HCT116 (cell line): ENCODE measurements at regions not wholly inside any gene's neighbourhood (a gene's known extent, or its start where the extent isn't known, plus 50 kb on each side); places are given as distances from the start of the nearest gene placed in this dataset.
"Not testable (repeated sequence)": the region's sequence is repeated elsewhere in the genome, so short reads cannot be mapped to it uniquely, and the experiment has no call there.

Source experiments
- ATAC-seq: fragments of 200-7000 bp; cut with Tn5 transposase; 2 replicates; pipeline ENCODE4 v1.9.1; 2020; ENCODE audit warnings: mild to moderate bottlenecking, moderate library complexity
- BruUV-seq: library from RNA; stranded (reverse); fragments of 400-500 nt; replicated peaks from 2 replicates; lab custom pipeline; 2021; lab: Mats Ljungman, UMichigan
- CTCF ChIA-PET: fragments of 300-600 bp; sonication (Branson Sonifier 250); formaldehyde crosslinking; loops from one replicate; lab custom pipeline; 2021; ENCODE audit warnings: antibody characterized with exemption; lab: Charles Lee
- POLR2A ChIA-PET: fragments of 300-600, 350-600 bp; sonication (Branson Sonifier 250); formaldehyde crosslinking; loops from one replicate; lab custom pipeline; 2021; ENCODE audit warnings: antibody characterized with exemption; lab: Charles Lee
- RAD21 ChIA-PET, 2 experiments: fragments of 300-600 bp; sonication (Branson Sonifier 250); formaldehyde crosslinking; loops; one replicate each; lab custom pipeline; 2023; ENCODE audit warnings: low total read pairs in 2 of 2; ENCODE audit not compliant: uncharacterized antibody in 2 of 2, unreplicated experiment in 2 of 2, low non-redundant PET in 1 of 2; lab: Charles Lee
- DNase-seq: peaks from one replicate; pipeline ENCODE4 v3.0.0-alpha.2; 2010; ENCODE audit warnings: low read depth, low spot score
- H2AFZ ChIP-seq: fragments of 200-600 bp; shearing (Covaris generic), sonication (generic); 2 replicates; pipeline ENCODE4 v1.6.1; 2017; ENCODE audit warnings: low read depth, mixed run types, mixed read lengths, antibody characterized with exemption, low read length; ENCODE audit not compliant: poor library complexity, severe bottlenecking
- H3K27ac ChIP-seq: 2 replicates; pipeline ENCODE4 v1.5.1; 2012; ENCODE audit warnings: low read depth, low read length
- H3K27me3 ChIP-seq: fragments of 200-600 bp; sonication (generic); 2 replicates; pipeline ENCODE4 v1.6.1; 2016; ENCODE audit warnings: mixed run types, low read length, mixed read lengths; ENCODE audit not compliant: insufficient read depth
- H3K36me3 ChIP-seq, 2 experiments: fragments of 200-500 bp in 1 of 2; fragments of 200-600 bp in 1 of 2; sonication (Bioruptor generic) in 1 of 2; sonication (generic) in 1 of 2; 2 replicates each; pipeline versions ENCODE4 v1.5.1 to v1.6.1; 2014 to 2016; ENCODE audit warnings: low read length in 2 of 2, inconsistent platforms in 1 of 2, mixed read lengths in 1 of 2, mixed run types in 1 of 2; ENCODE audit not compliant: insufficient read depth in 2 of 2, control insufficient read depth in 1 of 2
- H3K4me1 ChIP-seq, 2 experiments: fragments of 200-600 bp in 1 of 2; sonication (generic) in 1 of 2; 2 replicates each; pipeline versions ENCODE4 v1.5.1 to v1.6.1; 2012 to 2017; ENCODE audit warnings: low read length in 2 of 2, inconsistent platforms in 1 of 2, mild to moderate bottlenecking in 1 of 2, mixed read lengths in 1 of 2, mixed run types in 1 of 2, moderate library complexity in 1 of 2; ENCODE audit not compliant: insufficient read depth in 2 of 2, control insufficient read depth in 1 of 2
- H3K4me2 ChIP-seq: fragments of 200-600 bp; sonication (generic); 2 replicates; pipeline ENCODE4 v1.6.1; 2017; ENCODE audit warnings: mixed run types, low read length, mixed read lengths
- H3K4me3 ChIP-seq, 2 experiments: fragments of 200-600 bp in 1 of 2; sonication (generic) in 1 of 2; replicated peaks in 1 of 2; 2 replicates each; pipeline ENCODE4 v1.5.1; 2011 to 2016; ENCODE audit warnings: low read length in 2 of 2, control low read depth in 1 of 2, low read depth in 1 of 2, mild to moderate bottlenecking in 1 of 2, mixed read lengths in 1 of 2, mixed run types in 1 of 2
- H3K79me2 ChIP-seq: fragments of 200-600 bp; sonication (generic); 2 replicates; pipeline ENCODE4 v1.6.1; 2017; ENCODE audit warnings: mild to moderate bottlenecking, mixed run types, low read length, moderate library complexity, mixed read lengths; ENCODE audit not compliant: insufficient read depth
- H3K9ac ChIP-seq: fragments of 200-600 bp; sonication (generic); 2 replicates; pipeline ENCODE4 v1.6.1; 2016; ENCODE audit warnings: low read length, mixed read lengths
- H3K9me2 ChIP-seq: fragments of 200-600 bp; sonication (generic), shearing (Covaris generic); 2 replicates; pipeline ENCODE4 v1.6.1; 2017; ENCODE audit warnings: mixed run types, mild to moderate bottlenecking, moderate library complexity; ENCODE audit not compliant: insufficient read depth
- H3K9me3 ChIP-seq, 2 experiments: fragments of 200-500 bp in 1 of 2; fragments of 200-600 bp in 1 of 2; sonication (Bioruptor generic) in 1 of 2; sonication (generic) in 1 of 2; 2 replicates each; pipeline ENCODE4 v1.6.1; 2014 to 2017; ENCODE audit warnings: low read length in 2 of 2, mixed read lengths in 2 of 2, inconsistent platforms in 1 of 2, low read depth in 1 of 2, mild to moderate bottlenecking in 1 of 2, mixed run types in 1 of 2, moderate library complexity in 1 of 2; ENCODE audit not compliant: control insufficient read depth in 1 of 2, insufficient read depth in 1 of 2
- H4K20me1 ChIP-seq: fragments of 200-600 bp; sonication (generic), shearing (Covaris generic); 2 replicates; pipeline ENCODE4 v1.6.1; 2017; ENCODE audit warnings: mixed run types, mild to moderate bottlenecking, moderate library complexity; ENCODE audit not compliant: insufficient read depth
- CEBPB ChIP-seq: IDR thresholded peaks from 2 replicates; pipeline ENCODE4 v1.6.1; 2012; ENCODE audit warnings: low read depth
- EGR1 ChIP-seq: IDR thresholded peaks from 2 replicates; pipeline ENCODE4 v1.6.1; 2012; ENCODE audit warnings: low read depth
- ELF1 ChIP-seq: IDR thresholded peaks from 2 replicates; pipeline ENCODE4 v1.6.1; 2012; ENCODE audit warnings: low read depth, borderline replicate concordance
- EZH2 ChIP-seq: fragments of 200-600 bp; sonication (generic); IDR thresholded peaks from 2 replicates; pipeline ENCODE4 v1.6.1; 2017; ENCODE audit warnings: antibody characterized with exemption, mixed run types
- EZH2phosphoT487 ChIP-seq: fragments of 200-600 bp; IDR thresholded peaks from 2 replicates; pipeline ENCODE4 v1.6.1; 2018; ENCODE audit warnings: antibody characterized with exemption, borderline replicate concordance
- MAX ChIP-seq: IDR thresholded peaks from 2 replicates; pipeline ENCODE4 v1.6.1; 2012
- POLR2A ChIP-seq: IDR thresholded peaks from 2 replicates; pipeline ENCODE4 v1.7.0; 2011; ENCODE audit warnings: borderline replicate concordance; ENCODE audit not compliant: insufficient read depth, insufficient read length; ENCODE audit errors: extremely low read depth
- POLR2AphosphoS5 ChIP-seq: IDR thresholded peaks from 2 replicates; pipeline ENCODE4 v1.6.1; 2011; ENCODE audit warnings: mild to moderate bottlenecking, low read depth, low read length, moderate library complexity
- RAD21 ChIP-seq: IDR thresholded peaks from 2 replicates; pipeline ENCODE4 v1.6.1; 2012; ENCODE audit warnings: low read depth, mild to moderate bottlenecking
- SIN3A ChIP-seq: IDR thresholded peaks from 2 replicates; pipeline ENCODE4 v1.6.1; 2012; ENCODE audit warnings: low read depth
- SRF ChIP-seq: IDR thresholded peaks from 2 replicates; pipeline ENCODE4 v1.6.1; 2012; ENCODE audit warnings: low read depth
- YY1 ChIP-seq: IDR thresholded peaks from 2 replicates; pipeline ENCODE4 v1.6.1; 2011; ENCODE audit warnings: low read length, low read depth, moderate library complexity, mild to moderate bottlenecking; ENCODE audit not compliant: insufficient replicate concordance; ENCODE audit errors: extremely low read depth
- ZBTB33 ChIP-seq: IDR thresholded peaks from 2 replicates; pipeline ENCODE4 v1.6.1; 2011; ENCODE audit warnings: mild to moderate bottlenecking, low read length, moderate library complexity; ENCODE audit not compliant: insufficient replicate concordance; ENCODE audit errors: extremely low read depth
- ZFX ChIP-seq: fragments of 450-650 bp; IDR thresholded peaks from 2 replicates; pipeline ENCODE4 v1.6.1; 2017
- ZNF274 ChIP-seq: fragments of 200-500 bp; sonication (Bioruptor generic); IDR thresholded peaks from 2 replicates; pipeline ENCODE4 v1.6.1; 2014; ENCODE audit warnings: mild to moderate bottlenecking, low read depth, low read length, inconsistent platforms
- intact Hi-C: fragments of 100-400 bp; cut with micrococcal nuclease; formaldehyde crosslinking; loops from 2 replicates; pipeline ENCODE4 v1.10.0; 2022

DNA sequence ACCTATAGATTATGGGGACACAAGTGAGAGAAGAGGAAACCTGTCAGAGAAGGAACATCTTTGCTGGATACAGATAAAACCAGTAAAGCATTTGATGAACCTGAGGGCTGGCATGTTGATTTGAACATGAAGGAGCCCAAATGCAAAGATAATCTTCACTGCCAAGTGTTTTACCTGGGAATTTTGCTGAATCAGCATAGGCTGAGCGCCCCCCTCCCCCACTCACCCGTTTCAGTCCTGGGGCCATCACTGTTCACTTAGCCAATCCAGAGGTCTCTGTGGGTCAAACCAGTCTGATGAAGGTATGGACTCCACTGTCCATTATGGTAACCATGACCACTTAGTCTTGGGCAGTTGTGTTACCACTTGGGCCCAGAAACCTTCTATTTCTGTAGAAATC, 466.0 kb upstream of the GRM7 start (continued):
- TF ChIP-seq CEBPB (no peak), ZNF274 (no peak), ELF1 (no peak), EZH2phosphoT487 (no peak), EGR1 (no peak), EZH2 (no peak), MAX (no peak), SRF (no peak), ZBTB33 (no peak), POLR2AphosphoS5 (no peak), ZFX (no peak), POLR2A (no peak)
- TF ChIP-seq, all 23 proteins: peak for 0

DNA sequence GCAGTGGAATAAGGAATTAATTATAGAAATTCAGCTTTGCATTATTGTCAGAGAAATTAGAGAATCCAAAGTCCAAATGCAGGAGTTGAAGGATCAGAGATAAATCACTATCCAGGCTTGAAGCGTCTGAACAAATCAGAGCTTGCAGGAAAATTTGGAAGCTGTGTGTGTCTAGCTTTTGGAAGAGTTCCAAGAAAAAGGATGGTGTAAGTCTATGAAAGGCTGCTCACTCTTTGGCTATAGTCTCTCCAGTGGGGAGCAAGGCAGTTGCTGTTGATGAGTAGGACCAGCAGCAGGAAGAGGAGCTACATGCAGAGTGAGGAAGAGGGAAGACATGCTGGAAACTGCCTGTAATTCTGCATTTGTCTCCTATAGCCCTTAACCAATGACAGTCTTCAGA, 464.3 kb upstream of the GRM7 start:
- Histone ChIP-seq H3K4me3 (no peak overlapping the region), H3K27me3 (no peaks in the 10 kb centered on the region), H3K27ac (no peak overlapping the region), H3K9me2 (no peaks in the 10 kb centered on the region), H2AFZ (no peak overlapping the region), H3K79me2 (no peaks in the 10 kb centered on the region), H4K20me1 (no peaks in the 10 kb centered on the region), H3K4me1 (no peaks in the 10 kb centered on the region), H3K9ac (no peak overlapping the region), H3K36me3 (no peaks in the 10 kb centered on the region), H3K9me3 (no peaks in the 10 kb centered on the region), H3K4me2 (no peak overlapping the region)
- DNase-seq: no peak
- ChIA-PET POLR2A (no interaction called here), RAD21 (no interaction called here), CTCF (no interaction called here)
- BruUV-seq: no TSS peak
- no peak for ATAC-seq
- TF ChIP-seq EZH2 (no peak), EGR1 (no peak), YY1 (no peak), ELF1 (no peak), RAD21 (no peak), ZNF274 (no peak), ZFX (no peak), SIN3A (no peak), MAX (no peak)
- intact Hi-C loops: no loop called here

DNA sequence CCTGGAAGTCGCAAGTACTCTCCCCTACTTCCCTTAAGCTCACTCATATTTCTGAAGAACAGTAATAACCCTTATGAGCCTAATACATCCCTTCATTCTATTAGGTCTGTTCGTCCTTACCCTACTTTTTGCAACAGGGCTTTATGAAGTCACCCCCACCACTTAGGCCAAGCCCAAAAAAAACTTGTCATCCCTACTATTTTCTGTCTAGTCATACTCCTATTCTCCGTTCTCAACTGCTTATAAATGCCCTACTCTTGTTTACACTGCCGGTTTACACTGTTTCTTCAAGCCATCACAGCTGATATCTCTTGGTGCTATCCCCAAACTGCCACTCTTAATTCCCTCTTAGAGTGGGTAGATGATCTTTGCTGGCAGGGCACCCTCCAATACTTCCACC, 458.2 kb upstream of the GRM7 start:
- DNase-seq, H3K27me3 ChIP-seq, H3K4me3 ChIP-seq, BruUV-seq, ATAC-seq, H2AFZ ChIP-seq, H3K9me2 ChIP-seq, CTCF ChIA-PET, H3K27ac ChIP-seq, intact Hi-C loops, H3K4me1 ChIP-seq, H3K79me2 ChIP-seq, H3K9me3 ChIP-seq, H3K9ac ChIP-seq, H3K36me3 ChIP-seq, H3K4me2 ChIP-seq, POLR2A ChIA-PET, H4K20me1 ChIP-seq, RAD21 ChIA-PET: not testable (repeated sequence)
